ENCODE measurements at regions not wholly inside any gene's neighbourhood (a gene's known extent, or its start where the extent isn't known, plus 50 kb on each side); places are given as distances from the start of the nearest gene placed in this dataset.
"Not testable (repeated sequence)": the region's sequence is repeated elsewhere in the genome, so short reads cannot be mapped to it uniquely, and the experiment has no call there.

DNA sequence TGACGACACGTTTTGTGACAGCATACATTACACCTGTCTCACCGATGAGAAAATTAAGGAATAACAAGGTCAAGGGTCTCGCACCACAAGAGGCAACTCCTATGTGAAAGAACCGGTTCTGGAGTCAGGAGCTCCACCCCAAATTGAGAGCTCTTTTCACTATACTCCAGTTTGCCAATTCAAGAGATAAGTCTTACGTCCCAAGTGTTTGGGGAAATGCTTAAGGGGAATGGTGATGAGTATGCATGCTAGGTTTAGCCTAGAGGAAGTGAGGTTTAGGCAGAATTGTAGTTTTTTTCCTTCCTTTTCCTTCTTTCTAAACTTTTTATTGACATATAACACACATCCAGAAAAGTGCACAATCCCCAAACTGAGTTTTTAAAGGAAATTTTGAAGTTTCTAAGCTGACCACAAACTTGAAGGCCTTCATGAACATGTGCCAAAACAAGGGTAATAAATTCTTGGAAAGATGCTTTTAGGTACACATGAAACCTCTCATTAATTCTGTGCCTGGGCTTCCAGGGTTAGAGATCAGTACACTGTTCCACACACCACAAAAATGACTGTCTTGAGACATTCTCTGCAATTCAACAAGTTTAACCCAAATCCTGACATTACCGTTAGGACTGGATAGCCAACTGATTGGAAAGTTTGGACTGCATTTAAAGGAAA, 127.6 kb upstream of the SLC1A3 start:
- no peak for DNase-seq (ENCODE audit: low read depth)

DNA sequence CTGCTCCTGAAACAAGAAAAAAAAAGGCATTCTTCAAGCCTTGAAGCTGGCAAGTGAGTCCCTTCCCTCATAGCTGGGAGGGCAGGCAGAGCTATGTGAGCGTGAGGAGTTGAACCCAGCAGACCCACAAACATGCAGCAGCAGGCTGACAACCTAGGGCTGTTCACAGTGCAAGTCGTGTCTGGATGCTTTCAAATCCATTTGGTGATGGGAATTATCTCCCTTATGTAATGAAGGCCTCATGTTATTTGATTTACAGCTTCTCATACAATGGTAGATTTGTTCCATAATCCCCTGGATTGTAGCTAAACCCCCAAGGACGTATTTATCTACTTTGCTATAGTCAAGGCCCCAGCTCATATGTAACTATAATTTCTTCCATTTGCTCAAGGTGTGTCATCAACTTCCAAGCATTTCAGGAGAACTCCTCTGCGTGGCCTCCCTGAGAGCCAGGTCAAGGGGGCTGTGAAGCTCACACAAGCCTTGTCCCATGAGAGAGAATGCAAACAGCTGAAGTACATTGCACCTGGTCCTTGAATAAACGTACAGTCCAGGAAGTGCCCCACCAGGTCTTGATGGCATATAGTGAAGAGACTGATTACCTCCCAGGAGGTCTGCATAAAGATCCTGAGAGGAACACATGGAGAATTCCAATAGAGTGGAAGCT, 124.8 kb upstream of the SLC1A3 start:
- no peak for DNase-seq (ENCODE audit: low read depth)

DNA sequence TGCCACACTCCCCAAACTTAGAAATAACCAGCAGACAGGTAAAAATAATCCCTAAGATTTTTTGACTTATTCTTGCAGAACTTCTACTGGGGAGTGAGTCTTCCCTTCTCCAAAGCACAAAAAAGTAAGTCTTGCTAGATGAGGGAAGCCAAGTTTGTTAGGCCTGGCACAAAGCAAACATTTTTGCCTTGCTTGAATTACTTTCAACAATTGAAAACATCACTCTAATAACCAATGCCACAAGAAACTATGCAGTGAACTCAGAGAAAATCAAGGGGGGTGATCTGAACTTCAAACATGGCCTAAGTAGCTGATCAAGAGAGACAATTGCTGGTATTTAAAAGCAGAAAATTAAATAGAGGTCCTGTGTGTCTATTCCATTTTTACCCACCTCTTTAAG, 123.6 kb upstream of the SLC1A3 start:
- no peak for DNase-seq (ENCODE audit: low read depth)

DNA sequence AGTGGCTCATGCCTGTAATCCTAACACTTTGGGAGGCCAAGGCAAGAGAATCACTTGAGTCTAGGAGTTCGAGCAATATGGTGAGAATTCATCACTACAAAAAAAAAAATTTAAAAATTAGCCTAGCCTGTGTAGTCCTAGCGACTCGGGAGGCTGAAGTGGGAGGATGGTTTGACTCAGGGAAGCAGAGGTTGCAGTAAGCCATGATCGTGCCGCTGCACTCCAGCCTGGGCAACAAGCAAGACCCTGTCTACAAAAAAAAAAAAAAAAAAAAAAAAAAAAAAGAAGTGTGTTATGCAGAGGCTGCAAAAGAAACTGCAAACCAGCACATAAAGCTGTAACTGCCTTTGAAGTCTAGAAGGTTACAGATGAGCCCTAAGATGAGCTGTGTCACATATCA, 116.9 kb upstream of the SLC1A3 start:
- DNase-seq (ENCODE audit: low read depth) = no peak

DNA sequence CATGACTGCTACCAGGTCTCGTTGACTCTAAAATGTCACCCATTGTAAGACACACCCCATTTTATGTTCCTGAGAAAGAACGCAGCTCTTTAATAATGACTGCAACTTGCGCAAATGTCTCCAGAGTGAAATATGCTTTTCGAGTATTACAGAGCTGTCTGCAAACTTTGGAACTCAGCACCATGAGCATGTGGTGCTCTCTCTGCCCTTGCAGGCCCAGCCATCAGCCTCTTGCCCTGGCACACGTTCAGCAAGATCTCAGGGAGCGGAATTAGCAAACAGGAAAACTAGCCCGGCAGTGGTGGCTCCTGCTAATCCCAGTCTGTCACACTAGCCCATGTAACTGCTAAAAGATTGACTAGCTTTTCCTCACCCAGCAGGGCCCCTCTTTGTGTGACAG, 114.5 kb upstream of the SLC1A3 start:
- no peak for DNase-seq (ENCODE audit: low read depth)

DNA sequence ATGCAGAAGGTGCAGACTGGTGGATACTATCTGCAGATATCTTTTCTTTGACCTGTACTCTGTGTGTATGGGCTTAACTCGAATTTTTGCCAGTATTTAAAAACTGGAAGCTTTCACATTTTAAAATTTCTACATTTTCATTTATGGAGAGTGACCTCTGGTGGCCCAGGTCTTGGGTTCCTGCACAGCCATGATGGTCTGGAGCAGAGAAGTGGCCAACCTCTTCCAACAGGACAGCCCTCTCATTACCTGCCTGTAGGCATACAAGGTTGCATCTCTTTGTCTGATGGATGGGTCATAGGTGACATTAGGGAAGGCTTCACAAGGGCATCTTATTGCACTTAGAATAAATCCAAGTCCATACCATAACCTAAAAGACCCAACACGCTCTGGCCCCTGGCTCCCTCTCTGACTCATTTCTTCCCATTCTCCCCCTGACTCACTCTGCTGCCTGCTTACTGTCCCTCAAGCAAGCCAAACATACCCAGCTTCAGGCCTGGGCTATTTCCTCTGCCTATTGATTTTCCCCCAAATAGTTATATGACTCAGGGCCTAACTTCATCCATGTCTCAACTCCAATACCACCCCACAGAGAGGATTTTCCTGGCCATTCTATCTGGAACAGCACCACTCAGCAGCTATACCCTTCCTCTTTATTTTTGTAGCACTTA, 113.3 kb upstream of the SLC1A3 start:
- DNase-seq (ENCODE audit: low read depth) = no peak

DNA sequence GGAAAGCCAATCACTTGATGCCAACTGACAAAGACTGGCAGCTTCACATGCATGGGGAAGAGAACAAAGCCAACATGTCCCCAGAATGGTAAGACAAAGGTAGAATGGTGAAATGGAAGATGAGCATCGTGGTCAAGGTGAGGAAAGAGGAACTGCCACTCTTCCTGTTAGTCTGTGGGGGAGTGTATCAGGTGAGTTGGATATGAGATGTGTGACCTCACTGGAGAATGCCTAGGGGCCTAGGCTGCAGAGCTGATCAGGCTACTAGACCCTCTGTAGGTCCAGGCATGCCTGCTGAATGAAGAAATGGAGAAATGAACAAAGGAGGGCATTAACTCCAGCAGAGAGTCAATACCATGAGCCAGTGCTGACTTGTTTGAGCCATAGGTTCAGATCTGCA, 112.4 kb upstream of the SLC1A3 start:
- no peak for DNase-seq (ENCODE audit: low read depth)

DNA sequence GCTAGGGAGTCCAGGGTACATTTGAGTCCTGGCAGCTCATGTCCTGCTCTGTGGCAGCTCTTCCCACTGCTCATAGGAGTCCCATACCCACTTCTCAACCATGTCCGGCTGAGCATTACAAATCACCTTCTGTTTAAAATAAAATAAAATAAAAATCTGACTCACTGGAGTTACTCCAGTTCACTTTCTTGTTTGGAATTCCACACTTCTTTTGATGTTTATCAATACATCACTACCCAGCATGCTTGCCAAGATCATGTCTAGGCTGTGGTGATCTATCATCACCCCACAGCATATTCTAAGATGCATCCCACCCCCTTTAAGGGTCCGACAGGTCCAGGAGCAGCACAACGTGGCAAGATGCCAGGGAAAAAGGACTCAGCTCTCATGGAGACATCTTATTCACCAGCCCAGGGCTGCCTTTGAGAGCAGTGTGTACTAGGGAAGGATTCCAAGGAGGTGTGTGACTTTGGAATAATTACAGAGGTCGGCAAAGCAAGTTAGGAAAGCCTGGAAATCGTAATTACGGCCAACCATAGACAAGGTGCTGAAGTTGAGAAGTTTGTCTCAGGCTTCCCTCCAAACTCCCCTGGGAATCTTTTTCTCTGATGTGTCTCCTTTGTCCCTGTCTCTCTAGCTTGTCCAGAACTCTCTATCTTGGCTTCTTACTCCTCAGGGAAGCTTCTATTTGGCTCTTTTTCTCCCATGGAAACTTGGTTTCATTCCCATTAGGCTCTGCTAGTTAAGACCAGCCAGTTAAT, 111.4 kb upstream of the SLC1A3 start:
- no peak for DNase-seq (ENCODE audit: low read depth)

DNA sequence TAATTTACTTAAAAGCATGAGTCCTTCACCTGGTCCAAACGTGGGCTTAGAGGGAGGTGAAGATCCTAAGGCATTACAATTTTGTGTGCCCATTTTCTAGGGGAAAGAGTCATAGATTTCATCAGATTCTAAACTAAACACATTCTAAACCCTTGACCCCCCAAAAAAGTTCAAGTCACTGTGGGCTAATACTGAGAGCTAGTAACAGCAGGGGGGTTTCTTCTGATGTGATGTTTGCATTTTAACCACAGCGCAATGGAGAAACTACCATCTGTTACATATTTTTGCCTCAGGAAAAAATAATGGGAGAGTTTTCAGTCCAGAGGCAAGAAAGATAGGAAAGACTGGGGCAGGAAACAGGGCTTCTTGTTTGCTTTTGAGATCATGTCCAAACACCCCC, 110.8 kb upstream of the SLC1A3 start:
- no peak for DNase-seq (ENCODE audit: low read depth)

DNA sequence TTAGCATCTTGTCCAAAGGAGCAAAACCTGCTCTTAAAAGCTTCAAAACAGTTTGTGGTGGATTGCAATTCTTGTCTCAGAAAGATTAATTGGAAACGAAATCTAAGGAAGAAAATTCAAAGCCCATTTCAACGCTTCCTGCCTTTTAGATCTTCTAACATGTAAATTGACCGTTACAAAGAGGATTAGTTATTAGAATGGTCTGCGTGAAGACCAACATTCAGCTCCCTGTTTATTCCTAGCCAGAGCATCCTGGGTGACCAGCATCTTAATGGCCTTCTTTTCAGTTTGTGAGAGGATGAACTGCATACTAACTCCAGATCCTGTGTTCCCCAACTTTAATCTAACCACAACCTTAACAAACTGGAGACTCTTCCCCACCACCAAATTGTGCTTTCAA, 109.9 kb upstream of the SLC1A3 start:
- no peak for DNase-seq (ENCODE audit: low read depth)

DNA sequence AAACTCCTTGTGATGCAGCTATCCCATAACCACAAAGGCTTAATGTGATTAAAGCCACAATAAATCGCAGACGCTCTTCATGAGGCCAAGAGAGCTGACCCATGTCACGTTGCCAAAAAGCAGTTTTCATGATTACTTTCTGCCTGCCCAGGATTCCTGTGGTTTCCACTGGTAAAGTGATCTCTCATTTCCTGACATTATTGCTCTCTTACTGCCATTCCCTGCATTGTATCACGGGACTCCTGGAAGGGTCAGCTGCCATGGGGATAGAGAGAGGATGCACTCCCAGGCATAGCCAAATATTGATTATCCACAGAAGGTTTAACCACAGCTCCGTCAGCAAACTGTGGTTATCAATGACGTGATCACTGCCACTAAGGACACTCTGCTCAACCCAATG, 103.8 kb upstream of the SLC1A3 start:
- no peak for DNase-seq (ENCODE audit: low read depth)

DNA sequence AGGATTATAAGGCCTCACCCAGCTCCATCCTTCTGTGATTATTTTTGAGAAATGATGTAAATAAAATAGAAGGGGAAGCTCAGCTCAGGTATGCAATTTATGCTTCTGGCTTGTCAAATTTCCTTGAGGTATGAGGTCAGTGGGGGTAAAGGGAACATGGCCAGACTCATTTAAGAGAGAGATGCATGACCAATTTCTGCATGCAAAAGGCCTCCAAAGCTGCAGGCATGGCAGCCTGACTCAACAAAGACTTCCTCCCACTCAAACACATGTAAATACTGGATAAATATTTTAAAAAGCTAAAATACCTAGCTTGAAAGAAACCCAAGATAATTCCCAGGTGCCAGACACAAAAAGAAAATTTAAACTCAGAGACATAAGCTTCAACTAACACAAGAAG, 101.4 kb upstream of the SLC1A3 start:
- DNase-seq (ENCODE audit: low read depth) = no peak

DNA sequence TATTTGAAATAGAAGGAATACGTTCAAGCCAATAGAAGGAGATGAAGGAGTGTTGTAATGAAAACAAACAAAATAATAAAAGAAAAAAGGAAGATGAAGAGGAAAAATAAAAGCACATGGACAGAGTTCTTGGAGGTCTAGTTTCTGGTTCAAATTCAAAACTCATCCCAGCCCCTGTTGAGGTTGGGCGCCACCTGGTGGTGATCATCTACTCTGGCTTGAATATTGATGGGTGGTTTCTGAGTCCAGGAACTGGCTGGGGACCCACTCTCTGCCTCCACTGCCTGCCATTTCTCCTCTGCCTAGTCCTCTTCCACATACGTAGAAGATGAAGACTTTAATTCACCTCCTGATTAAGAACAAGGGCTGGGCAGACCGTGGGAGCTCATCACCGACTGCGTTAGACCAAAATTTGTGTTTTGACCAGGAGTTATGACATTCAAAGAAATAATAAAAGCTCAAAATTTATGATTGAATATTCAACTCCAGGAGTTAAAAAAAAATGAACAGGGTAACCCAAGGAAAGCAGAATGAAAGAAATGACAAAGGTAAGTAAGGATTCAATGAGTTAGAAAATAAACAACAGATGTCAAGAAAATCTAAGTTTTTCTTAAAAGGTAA, 99.0 kb upstream of the SLC1A3 start:
- peak; percentile 57 for DNase-seq (ENCODE audit: low read depth)

DNA sequence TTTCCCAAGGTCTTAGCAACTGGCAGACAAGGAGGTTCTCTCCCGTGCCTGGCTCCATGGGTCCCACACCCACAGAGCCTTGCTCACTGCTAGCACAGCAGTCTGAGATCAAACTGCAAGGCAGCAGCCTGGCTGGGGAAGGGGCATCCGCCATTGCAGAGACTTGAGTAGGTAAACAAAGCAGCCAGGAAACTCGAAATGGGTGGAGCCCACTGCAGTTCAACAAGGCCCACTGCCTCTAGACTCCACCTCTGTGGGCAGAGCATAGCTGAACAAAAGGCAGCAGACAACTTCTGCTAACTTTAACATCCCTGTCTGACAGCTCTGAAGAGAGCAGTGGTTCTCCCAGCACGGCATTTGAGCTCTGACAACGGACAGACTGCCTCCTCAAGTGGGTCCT, 98.1 kb upstream of the SLC1A3 start:
- not testable (repeated sequence) for DNase-seq (ENCODE audit: low read depth)

DNA sequence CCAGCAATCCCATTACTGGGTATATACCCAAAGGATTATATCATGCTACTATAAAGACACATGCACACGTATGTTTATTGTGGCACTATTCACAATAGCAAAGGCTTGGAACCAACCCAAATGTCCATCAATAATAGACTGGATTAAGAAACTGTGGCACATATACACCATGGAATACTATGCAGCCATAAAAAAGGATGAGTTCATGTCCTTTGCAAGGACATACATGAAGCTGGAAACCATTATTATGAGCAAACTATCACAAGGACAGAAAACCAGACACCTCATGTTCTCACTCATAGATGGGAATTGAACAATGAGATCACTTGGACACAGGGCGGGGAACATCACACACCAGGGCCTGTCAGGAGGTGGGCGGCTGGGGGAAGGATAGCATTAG, 92.8 kb upstream of the SLC1A3 start:
- DNase-seq (ENCODE audit: low read depth) = not testable (repeated sequence)

DNA sequence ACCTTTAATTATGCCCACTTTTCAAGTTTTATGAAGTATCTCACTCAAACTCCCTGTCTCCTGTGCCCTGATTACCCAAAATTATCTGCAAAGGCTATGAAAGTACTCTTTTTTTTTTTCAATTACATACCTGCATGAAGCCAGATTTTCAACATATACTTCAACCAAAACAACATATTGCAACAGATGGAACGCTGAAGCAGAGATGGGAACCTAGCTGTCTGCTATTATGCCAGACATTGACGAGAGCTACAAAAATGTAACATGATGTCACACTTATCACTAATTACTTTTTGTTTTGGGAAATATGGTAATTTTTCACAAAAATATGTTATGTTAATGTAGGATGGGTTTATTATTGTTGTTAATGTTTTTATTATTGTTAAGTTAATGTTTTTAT, 86.5 kb upstream of the SLC1A3 start:
- DNase-seq (ENCODE audit: low read depth) = no peak

DNA sequence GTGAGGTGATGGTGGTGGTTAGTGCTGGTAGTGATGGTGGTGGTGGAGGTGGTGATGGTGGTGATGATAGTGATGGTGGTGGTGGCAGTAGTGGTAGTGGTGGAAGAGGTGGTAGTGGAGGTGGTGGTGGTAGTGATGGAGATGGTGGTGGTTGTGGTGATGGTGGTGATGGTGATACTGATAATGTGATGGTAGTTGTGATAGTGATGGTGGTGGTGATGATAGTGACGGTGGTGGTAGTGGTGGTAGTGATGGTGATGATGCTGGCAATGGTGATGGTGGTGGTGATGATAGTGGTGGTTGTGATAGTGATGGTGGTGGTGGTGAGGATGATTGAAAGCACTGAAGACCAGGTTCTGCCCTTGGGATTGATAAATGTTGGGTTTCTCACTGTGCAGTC, 85.2 kb upstream of the SLC1A3 start:
- no peak for DNase-seq (ENCODE audit: low read depth)

DNA sequence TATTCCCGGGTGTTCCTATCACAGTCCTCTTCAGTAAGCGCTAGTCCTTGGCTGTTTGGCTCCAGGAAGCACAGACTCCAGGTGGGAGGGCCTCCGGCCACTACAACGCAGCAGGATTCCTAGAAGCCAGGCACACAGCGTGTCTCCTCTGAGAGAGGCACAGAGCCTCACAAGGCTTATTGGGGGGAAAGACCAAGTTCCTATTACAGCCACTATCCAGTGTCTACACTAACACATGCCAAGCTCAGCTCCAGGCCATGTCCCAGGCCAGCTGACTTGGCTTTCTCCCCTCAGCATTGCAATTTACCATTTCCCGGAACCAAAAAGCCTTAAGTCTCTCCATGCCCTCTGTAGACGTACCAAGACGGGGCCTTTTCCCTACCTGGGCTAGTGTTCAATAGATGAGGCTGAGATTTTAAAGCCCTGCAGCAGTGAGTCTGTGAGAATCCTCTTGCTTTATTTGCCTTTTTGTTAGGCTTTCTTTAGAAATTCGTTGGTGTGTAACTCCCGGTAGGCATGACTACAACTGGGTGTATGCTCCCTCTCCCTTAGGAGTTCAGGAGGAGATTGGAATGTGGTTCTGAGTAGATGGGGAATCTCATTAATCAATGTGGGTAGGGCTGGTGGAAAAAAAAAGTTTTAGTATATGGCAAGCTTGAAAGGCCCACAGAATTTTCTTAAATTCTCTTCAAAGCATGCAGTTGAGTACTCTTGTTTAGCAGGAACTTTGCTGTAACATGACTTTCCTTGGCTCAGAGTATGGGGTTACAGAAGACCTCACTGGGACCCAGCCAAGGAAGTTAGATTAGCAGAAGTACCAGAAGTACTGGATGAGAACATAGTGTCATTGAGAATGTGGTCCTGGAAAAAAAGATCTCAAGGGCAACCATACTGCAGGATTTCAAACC, 84.3 kb upstream of the SLC1A3 start:
- no peak for DNase-seq (ENCODE audit: low read depth)

DNA sequence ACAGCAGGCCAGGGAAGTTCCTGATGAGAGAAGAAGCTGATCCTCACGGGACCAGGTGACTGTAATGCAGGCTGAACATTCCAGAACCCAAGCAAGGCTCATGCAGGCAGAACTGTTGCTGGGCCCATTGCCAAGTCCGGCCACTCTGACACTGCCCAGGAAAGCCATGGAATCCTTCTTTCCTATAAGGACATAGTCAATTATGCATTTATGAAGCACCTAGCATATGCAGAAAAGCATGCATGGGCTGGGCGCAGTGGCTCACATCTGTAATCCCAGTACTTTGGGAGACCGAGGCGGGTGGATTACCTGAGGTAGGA, 83.7 kb upstream of the SLC1A3 start:
- DNase-seq (ENCODE audit: low read depth) = no peak

DNA sequence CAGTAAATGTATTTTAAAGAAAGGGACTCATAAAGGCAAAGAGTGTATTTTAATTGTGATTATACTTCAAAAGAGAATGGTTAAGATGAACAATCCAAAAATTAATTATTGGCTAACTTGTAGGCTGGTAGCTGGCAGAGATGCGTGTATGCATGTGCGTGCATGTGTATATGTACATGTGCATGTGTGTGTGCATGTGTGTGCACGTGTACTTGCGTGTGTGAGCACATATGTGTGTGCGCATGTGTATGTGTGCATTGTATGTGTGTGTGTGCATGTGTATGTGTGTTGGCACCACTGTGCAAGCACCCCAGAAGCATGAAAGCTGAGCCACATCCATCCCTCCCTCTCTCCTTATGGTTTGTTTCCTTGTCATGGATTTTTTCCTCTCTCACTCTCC, 83.0 kb upstream of the SLC1A3 start:
- DNase-seq (ENCODE audit: low read depth) = no peak

DNA sequence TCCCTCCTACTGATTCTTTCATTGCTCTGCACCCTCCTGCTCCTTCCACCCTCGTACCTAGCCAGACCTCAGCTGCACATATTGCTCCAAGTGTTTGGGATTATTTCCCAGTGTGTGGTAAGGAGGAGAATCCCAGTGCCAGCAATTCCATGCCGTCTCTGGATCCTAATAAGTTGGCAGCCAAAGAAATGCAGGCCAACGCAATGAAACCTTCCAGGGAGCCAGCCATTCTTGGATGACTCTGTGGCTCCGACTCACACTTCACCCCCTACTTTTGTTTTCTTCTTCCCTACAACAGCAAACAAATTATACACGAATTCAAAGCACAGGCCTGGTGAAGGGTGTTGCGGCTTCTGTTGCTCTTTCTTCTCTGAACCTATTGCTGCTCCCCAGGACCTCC, 82.5 kb upstream of the SLC1A3 start:
- DNase-seq (ENCODE audit: low read depth) = no peak

DNA sequence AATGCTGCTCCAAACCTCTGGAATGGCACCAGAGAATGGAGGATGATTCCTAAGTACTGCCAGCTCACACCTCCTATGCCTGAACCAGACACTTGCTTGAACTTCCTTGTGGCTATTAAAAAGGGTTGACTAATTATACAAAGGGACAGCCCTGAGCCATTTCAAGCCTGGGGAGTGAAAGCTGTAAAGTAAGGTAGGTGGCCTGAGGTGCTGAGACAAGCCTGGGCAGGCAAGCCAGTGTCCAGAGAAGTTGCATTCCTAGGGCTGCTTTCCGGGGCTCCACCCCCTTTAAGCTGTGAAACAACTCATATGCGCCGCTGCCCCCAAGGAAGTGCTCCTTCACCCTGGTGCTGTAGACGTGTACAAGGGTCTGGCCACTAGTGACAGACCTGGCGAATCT, 79.9 kb upstream of the SLC1A3 start:
- DNase-seq (ENCODE audit: low read depth) = no peak
